CD4-positive, alpha-beta T cell treated with Interleukin-2 at 100 ng/mL for 4 hours (primary cell): ENCODE measurements at regions not wholly inside any gene's neighbourhood (a gene's known extent, or its start where the extent isn't known, plus 50 kb on each side); places are given as distances from the start of the nearest gene placed in this dataset.

Experiments
- DNase-seq: peaks from one replicate; pipeline ENCODE4 v3.0.0-alpha.2; 2020; ENCODE audit warnings: low spot score

- DNase-seq, result no peak
Observed at GRCh38 chr4:89422441-89422990, 114.9 kb upstream of the GPRIN3 start.

DNA sequence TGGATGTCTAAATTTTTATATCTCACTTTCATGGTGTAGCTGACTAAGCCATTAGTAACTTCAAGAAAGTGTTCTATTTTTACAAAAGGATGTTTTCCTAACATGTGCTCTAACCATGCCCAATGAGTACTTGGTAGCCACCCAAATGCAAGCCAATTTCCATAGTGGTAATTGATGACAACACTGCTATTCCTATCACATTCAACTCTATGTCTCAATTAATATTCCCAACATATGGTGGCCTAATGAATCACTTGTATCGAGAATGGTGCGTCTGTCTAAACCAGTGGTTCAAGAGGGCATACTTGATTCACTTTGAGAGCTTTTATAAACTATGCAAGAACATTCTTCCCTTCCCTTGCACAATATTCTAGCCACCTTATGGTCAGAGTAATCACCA, 112.9 kb upstream of the GPRIN3 start:
- DNase-seq, result no peak

DNA sequence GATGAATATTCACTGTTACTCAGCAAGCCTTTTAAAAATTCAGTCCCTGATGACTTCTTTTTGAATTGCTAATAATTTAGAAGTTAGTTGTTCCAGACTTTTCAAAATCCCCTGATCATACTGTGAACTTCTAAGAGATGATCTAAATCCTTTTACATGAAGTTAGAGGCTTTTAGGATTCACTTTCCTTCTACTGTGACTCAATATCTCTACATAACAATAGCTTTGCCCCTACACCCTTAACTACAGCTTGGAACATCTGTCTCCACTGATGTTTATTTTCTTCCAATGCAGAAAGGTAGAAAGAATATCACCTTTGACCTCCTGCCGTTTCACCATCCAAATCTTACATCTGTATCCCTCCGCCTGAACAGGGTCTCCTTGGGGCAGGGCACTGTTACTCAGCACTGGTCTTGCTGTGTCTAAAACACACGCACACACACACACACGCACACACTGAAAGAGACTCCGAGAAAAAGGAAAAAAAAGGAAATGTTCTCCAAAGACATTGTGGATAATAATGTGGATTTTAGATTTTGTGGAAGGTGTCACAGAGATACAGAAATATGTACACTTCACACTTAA, 111.6 kb upstream of the GPRIN3 start:
- no peak for DNase-seq

GRCh38 chr4:89416960-89417359, 109.4 kb upstream of the GPRIN3 start:
- DNase-seq, result no peak

GRCh38 chr4:89413518-89413917, 105.9 kb upstream of the GPRIN3 start:
- no peak for DNase-seq

DNA sequence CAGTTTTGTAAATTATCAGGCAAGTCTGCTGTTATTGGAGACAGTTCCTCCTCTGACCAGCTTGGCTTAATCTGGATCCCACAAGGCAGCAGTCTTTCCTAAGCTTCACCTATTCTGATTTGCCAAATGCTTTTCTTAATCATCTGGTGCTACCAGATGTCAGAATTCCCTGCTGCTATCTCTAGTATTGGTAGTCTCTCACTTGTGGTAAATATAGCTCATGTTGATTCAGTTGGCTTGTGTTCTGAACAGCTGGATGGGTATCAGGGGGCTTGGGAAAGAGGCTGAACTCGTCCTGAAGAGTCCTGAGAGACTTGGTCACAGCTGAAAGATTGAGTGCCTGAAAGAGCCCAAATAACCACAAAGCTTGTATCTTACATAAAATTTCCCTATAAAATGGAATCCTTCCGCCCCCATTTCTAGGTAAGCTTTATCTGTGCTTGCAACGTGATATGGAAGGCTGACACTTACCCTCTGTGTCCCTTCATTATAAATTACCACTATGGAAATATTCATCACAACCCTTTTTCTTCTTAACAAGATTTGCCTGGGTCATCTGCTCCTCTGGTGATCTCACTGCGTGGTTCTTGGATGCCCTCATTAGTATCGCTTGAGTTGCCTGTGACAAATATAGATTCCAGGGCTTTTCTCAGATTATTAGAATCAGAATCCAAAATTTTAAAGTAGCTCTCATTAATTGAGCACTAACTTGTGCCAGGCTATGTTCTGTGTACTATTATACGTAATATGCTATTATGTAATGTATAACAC, 104.1 kb upstream of the GPRIN3 start:
- DNase-seq, result no peak

GRCh38 chr4:89410687-89411086, 103.1 kb upstream of the GPRIN3 start:
- no peak for DNase-seq

- no peak for DNase-seq
Observed at GRCh38 chr4:89404530-89404929, 96.9 kb upstream of the GPRIN3 start.

GRCh38 chr4:89403826-89404225, 96.2 kb upstream of the GPRIN3 start:
- DNase-seq, result no peak

- DNase-seq, result no peak
Observed at GRCh38 chr4:89400287-89401035, 92.9 kb upstream of the GPRIN3 start.

DNA sequence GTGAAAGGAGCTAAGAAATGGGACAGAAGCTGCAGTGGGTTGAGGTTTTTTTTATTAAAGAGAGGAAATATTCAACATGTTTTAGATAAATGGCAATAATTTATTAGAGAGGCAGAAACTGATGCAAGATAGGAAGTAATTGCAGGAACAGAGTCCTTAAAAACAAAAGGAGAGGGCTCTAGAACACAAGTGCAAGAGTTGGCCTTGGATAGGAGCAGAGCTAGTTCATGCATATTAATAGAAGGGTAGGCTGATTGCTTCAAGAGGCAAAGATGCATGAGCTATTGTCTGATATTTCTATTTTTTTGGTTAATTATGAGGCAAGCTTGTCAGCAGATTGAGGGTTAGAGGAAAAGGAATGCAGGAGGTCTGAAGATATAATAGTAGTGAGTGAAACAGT, 91.0 kb upstream of the GPRIN3 start:
- DNase-seq, result no peak

- no peak for DNase-seq
Observed at GRCh38 chr4:89398146-89398545, 90.5 kb upstream of the GPRIN3 start.

- no peak for DNase-seq
Observed at GRCh38 chr4:89397441-89397840, 89.8 kb upstream of the GPRIN3 start.

GRCh38 chr4:89382439-89382838, 74.8 kb upstream of the GPRIN3 start:
- DNase-seq, result no peak

DNA sequence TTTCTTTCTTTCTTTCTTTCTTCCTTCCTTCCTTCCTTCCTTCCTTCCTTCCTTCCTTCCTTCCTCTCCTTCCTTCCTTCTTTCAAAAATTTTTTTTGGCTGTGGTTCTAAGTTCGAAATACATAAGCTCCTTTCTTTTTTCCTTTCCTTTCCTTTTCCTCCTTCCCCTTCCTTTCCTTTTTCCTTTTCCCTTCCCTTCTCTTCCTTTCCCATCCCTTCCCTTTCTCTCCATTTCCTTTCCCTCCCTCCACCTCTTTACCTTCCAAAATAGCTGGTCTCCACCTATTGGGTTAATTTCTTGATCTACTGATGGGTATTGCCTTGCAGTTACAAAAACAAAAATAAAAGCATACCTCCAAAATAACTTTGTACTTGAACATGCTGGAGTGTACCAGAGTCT, 73.4 kb upstream of the GPRIN3 start:
- DNase-seq, result no peak

- DNase-seq, result no peak
Observed at GRCh38 chr4:89379511-89380044, 72.0 kb upstream of the GPRIN3 start.

DNA sequence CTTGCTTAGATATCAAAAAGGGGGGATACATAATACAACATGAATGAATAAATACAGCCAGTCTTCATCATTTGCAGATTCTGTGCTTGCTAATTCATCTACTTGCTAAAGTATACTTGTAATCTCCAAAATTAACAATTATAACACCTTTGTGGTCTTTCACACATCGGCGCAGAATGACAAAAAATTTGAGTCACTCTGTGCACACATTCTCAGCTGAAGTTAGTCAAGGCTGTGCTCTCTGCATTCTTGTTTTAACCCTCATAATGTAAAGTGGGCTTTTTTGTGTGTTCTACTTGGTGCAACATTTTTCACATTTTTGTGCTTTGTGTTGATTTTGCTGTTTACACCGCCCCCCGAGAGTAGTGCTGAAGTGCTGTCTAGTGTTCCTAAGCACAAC, 65.8 kb upstream of the GPRIN3 start:
- no peak for DNase-seq

GRCh38 chr4:89371614-89372013, 64.0 kb upstream of the GPRIN3 start:
- no peak for DNase-seq

DNA sequence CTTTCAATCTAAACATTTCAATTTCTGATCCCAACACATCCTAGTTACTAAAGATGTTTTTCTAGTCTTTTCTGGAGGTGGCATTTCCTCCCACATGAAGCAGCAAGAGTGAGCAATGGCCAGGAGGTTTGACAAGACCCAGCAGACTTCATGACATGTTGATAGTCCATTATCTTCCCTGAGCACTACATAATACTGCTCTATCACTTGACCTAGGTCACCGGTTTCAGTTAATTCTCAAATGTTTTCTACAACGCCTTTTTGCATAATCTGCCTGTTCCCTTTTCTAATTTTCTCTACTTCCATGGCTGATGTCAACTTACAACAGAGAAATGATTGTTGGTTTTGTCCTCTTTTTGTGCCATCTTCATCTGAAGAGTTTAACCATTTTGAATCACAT, 62.0 kb upstream of the GPRIN3 start:
- DNase-seq, result no peak

DNA sequence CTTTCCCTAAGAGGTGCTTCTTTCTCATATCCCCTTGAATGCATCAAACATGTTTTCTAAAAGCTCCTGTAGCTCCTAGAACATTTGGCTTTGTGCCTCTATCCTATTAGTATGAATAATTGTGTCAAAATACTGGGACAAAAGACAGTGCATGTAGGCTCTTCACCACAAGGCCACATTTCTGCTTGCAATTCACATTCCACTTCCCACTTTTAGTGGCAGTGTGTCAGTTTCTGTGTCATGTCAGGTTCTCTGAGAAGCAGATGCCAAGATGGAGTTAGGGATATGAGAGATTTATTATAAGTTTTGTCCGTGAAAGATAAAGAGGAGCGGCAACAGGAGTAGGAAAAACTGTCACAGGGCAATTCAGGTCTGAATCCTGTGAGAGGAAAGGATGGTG, 61.3 kb upstream of the GPRIN3 start:
- DNase-seq, result no peak

DNA sequence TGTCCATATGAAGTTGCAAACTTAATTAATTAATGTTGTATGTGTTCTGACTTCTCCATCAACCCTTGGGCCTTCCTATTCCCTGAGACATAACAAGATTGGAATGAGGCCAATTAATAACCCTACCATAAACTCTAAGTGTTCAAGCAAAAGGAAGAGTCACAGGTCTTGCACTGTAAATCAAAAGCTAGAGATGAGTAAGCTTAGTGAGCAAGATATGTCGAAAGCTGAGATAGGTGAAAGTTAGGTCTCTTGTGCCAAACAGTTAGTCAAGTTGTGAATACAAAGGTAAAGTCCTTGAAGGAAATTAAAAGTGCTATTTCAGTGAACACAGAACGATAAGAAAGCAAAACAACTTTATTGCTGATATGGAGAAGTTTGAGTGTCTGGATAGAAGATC, 58.2 kb upstream of the GPRIN3 start:
- no peak for DNase-seq

DNA sequence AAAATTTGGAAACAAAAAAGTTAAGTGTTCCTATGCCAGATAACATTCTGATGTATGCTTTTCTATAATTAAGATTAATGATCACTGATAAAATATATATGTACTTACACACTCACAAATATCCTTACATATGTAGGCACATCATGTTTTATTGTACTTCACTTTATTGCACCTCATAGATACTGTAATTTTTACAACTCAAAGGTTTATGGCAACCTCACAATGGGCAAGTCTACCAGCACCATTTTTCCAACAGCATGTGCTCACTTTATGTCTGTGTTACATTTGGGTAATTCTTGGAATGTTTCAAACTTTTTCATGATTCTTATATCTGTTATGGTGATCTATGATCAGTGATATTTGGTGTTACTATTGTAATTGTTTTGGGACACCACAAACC, 57.8 kb upstream of the GPRIN3 start:
- no peak for DNase-seq

- DNase-seq, result no peak
Observed at GRCh38 chr4:89364541-89364940, 56.9 kb upstream of the GPRIN3 start.
